Activated naive CD4-positive, alpha-beta T cell treated with anti-CD3 and anti-CD28 coated beads for 36 hours (primary cell): ENCODE measurements at regions not wholly inside any gene's neighbourhood (a gene's known extent, or its start where the extent isn't known, plus 50 kb on each side); places are given as distances from the start of the nearest gene placed in this dataset.
"Not testable (repeated sequence)": the region's sequence is repeated elsewhere in the genome, so short reads cannot be mapped to it uniquely, and the experiment has no call there.

Experiments used
- CTCF ChIA-PET: fragments of 350-600 bp; sonication (Branson Sonifier 250); formaldehyde crosslinking; loops from one replicate; lab custom pipeline; 2021; ENCODE audit warnings: antibody characterized with exemption; lab: Charles Lee
- DNase-seq: peaks from one replicate; pipeline ENCODE4 v3.0.0-alpha.2; 2020
- H3K27ac Mint-ChIP-seq: one replicate; pipeline ENCODE4 v1.8.0; 2021; ENCODE audit warnings: mild to moderate bottlenecking, mixed read lengths
- H3K27me3 Mint-ChIP-seq: one replicate; pipeline ENCODE4 v1.8.0; 2021; ENCODE audit warnings: low read depth, mixed read lengths
- H3K36me3 Mint-ChIP-seq: one replicate; pipeline ENCODE4 v1.8.0; 2021; ENCODE audit warnings: low read depth, mixed read lengths
- H3K4me1 Mint-ChIP-seq: one replicate; pipeline ENCODE4 v1.8.0; 2021; ENCODE audit warnings: low read depth, mixed read lengths
- H3K4me3 Mint-ChIP-seq: one replicate; pipeline ENCODE4 v1.8.0; 2021; ENCODE audit warnings: mild to moderate bottlenecking, moderate library complexity, mixed read lengths
- H3K9me3 Mint-ChIP-seq: one replicate; pipeline ENCODE4 v1.8.0; 2021; ENCODE audit warnings: mixed read lengths
- intact Hi-C: fragments of 100-400 bp; cut with micrococcal nuclease; formaldehyde crosslinking; loops from one replicate; pipeline ENCODE4 v1.15.1; 2023

DNA sequence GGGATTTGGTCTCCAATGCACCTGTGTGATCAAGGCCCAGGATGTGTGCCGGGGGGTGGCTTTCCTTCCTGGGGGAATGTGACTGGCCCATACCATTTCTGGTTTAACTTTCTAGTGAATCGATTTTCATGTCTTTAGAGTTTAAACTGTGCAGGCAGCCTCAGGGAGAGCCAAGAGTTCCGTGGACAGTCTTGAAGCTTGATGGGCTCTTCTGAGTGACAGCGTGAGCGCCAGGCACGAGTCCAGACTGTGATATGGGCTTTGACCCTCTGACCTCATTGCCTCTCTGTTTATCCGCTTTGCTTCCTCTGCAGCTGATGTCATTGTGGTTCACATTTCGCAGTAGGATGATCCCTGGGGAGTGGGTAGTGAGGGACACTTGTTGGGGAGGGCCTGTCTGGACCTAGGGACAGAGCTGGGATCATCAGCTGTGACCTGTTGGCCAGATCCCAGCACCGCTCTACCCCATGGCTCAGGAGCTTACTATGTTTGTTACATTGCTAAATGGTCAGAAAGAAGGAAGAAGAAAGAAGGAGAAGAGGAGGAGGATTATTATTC, 80.6 kb upstream of the CLDN5 start:
- Mint-ChIP-seq H3K4me3 (no peak overlapping the region), H3K27ac (peak overlapping the region; percentile 68), H3K27me3 (no peaks in the 10 kb centered on the region), H3K4me1 (peaks cover 60% of the 10 kb centered on the region), H3K9me3 (no peaks in the 10 kb centered on the region), H3K36me3 (no peaks in the 10 kb centered on the region)
- CTCF ChIA-PET, result no interaction called here
- no peak for DNase-seq
- intact Hi-C loops, result loop anchor here (5.0 kb wide), 3 partner anchors 127 to 288 kb away; partner anchors contain the start of genes C22orf39, CDC45 and UFD1

DNA sequence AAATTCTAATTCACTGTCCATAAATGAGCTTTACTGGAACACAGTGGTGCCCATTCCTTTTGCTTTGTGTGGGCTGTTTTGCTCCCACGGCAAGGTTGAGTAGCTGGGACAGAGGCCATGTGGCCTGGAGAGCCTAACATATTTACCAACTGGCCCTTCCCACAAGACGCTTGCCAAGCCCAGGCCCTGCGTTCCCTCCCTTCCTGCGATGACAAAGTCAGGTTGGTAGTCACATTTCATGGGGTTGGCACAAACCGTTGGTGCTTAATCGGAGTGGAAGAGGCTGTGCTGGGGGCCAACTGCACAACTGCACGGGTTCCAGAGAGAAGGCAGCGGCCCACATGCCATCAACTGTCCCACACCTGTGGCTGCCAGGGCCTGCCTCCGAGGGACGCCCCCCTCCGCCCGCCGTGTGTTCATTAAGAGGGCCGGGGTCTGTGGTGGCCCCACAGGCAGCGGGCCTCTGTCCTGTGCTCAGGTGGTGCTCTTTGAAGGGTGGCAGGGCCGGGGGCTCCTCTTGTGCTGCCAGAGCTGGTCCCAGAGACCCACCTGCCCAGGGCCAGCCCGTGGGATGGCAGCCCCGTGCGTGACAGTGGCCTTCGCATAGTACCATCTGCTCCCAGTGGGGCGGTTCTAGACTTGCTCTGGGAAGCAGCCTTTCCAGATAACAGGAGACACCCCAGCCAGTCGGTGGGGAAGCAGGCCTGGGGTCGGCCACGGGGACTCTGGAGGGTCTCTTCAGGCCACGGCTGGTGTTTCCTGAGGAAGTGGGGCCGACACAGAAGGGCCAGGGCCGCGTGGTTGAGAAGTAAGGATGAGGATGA, 81.5 kb upstream of the CLDN5 start:
- CTCF ChIA-PET, result no interaction called here
- intact Hi-C loops, result loop anchor here (2.0 to 5.0 kb wide), 4 partner anchors 19 to 287 kb away; partner anchors contain the start of genes C22orf39, CDC45 and UFD1
- no peak for DNase-seq
- no peaks in the 10 kb centered on the region for H3K36me3 Mint-ChIP-seq
- peaks cover 63% of the 10 kb centered on the region for H3K4me1 Mint-ChIP-seq
- H3K27me3 Mint-ChIP-seq, result no peaks in the 10 kb centered on the region
- H3K9me3 Mint-ChIP-seq, result no peaks in the 10 kb centered on the region
- no peak overlapping the region for H3K4me3 Mint-ChIP-seq
- peak overlapping the region; percentile 76 for H3K27ac Mint-ChIP-seq

DNA sequence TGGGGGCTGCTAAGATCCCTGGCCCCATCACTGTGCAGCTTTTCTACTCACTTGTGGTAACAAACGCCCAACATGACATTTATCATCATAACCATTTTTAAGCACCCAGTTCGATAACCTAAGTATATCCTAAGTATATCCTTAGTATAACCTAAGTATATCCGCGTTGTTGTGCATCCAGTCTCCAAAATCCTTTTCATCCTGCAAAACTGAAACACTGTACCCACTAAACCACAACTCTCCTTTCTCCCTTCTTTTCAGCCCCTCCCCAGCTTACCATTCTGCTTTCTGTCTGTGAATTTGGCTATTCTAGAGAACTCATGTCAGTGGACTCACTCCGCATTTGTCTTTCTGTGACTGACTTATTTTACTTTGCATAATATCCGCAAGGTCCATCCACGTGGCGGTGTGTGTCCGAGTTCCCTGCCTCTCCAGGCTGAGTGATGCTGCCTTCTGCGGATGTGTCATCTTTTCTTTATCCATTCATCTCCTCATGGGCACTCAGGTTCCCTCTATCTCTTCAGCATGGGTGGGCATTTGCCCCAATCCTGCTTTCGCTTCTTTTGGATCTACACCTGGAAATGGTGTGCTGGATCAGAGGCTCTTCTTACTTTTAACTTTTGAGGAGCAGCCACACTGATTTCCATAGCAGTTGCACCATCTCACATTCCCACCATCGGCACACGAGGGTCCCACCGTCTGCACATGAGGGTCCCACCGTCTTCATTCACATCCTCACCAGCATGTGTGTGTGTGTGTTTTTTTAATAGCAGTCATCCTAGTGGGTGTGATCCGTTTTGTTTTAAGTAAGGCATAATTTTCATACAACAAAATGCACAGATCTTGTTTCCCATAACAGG, 82.4 kb upstream of the CLDN5 start:
- no peaks in the 10 kb centered on the region for H3K9me3 Mint-ChIP-seq
- CTCF ChIA-PET, result no interaction called here
- no peaks in the 10 kb centered on the region for H3K27me3 Mint-ChIP-seq
- intact Hi-C loops, result loop anchor here (1.0 to 5.0 kb wide), 6 partner anchors 9 to 286 kb away; partner anchors contain the start of genes C22orf39, CDC45 and UFD1
- peak overlapping the region; percentile 57 for H3K4me3 Mint-ChIP-seq
- H3K27ac Mint-ChIP-seq, result peak overlapping the region; percentile 76
- H3K36me3 Mint-ChIP-seq, result no peaks in the 10 kb centered on the region
- no peak for DNase-seq
- H3K4me1 Mint-ChIP-seq, result peaks cover 67% of the 10 kb centered on the region

DNA sequence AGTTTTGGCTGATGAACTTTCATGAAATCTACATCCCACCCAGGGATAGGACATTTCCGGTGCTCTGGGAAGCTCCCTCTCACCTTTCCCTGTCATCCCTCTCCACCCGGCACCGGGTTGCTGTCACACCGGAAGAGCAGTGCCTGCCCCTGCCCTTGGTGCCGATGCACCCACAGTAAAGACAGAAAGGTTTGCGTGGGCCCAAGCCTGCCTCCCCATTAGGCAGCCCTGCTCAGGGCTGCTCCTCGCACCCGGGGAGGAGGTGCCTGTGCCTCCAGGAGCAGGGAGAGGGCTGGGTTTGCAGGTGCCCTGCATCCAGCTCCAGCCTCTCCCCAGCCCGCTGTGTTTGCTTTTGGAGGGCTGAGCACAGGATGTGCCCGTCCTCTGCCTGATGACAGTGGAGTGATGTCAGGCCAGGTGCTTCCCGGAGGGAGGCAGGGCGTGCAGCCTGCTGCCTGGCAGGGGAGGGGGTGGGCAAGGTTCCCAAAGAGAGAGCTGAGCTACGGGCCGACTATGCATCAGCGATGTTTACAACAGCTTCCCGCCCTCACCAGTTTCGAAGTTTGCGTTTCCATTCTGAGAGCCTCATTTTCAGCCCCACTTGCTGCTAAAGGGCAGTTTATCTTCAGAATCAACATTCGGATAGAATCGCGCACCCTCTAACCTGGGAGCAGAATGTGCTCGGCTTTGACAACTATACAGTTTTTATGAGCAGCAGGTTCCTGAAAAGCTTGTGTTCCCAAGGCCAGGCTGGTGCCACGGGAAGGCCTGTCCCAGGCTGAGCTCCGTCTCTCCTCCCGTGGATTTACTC, 83.2 kb upstream of the CLDN5 start:
- intact Hi-C loops, result loop anchor here (1.0 to 5.0 kb wide), 6 partner anchors 10 to 285 kb away; partner anchors contain the start of genes C22orf39, CDC45 and UFD1
- CTCF ChIA-PET, result no interaction called here
- H3K9me3 Mint-ChIP-seq, result no peaks in the 10 kb centered on the region

GRCh38 chr22:19608003-19608690, 83.9 kb upstream of the CLDN5 start:
- no peaks in the 10 kb centered on the region for H3K36me3 Mint-ChIP-seq

More for the DNA sequence above, 83.2 kb upstream of the CLDN5 start:
- Mint-ChIP-seq H3K27me3 (no peaks in the 10 kb centered on the region), H3K4me1 (peaks cover 62% of the 10 kb centered on the region), H3K4me3 (peak overlapping the region; percentile 57), H3K36me3 (no peaks in the 10 kb centered on the region), H3K27ac (peak overlapping the region; percentile 76)
- peak; percentile 94 for DNase-seq

GRCh38 chr22:19609753-19610152, 85.5 kb upstream of the CLDN5 start:
- H3K4me1 Mint-ChIP-seq, result peaks cover 45% of the 10 kb centered on the region
- CTCF ChIA-PET, result interaction anchor here (1.1 kb wide), 1 partner anchor 103 kb away, joined by 3 read pairs; no protein-coding TSS in a partner anchor
- H3K4me3 Mint-ChIP-seq, H3K9me3 Mint-ChIP-seq, H3K27me3 Mint-ChIP-seq, H3K36me3 Mint-ChIP-seq, H3K27ac Mint-ChIP-seq, DNase-seq: not testable (repeated sequence)
- intact Hi-C loops, result loop anchor here (5.0 kb wide), 3 partner anchors 132 to 283 kb away; partner anchors contain the start of genes C22orf39, CDC45 and UFD1

More at GRCh38 chr22:19608003-19608690, 83.9 kb upstream of the CLDN5 start:
- DNase-seq, result no peak
- CTCF ChIA-PET, result no interaction called here
- Mint-ChIP-seq H3K9me3 (no peaks in the 10 kb centered on the region), H3K4me1 (peaks cover 54% of the 10 kb centered on the region), H3K27me3 (no peaks in the 10 kb centered on the region), H3K4me3 (peak overlapping the region; percentile 2), H3K27ac (peak overlapping the region; percentile 76)
- intact Hi-C loops, result loop anchor here (5.0 kb wide), 3 partner anchors 131 to 284 kb away; partner anchors contain the start of genes C22orf39, CDC45 and UFD1

DNA sequence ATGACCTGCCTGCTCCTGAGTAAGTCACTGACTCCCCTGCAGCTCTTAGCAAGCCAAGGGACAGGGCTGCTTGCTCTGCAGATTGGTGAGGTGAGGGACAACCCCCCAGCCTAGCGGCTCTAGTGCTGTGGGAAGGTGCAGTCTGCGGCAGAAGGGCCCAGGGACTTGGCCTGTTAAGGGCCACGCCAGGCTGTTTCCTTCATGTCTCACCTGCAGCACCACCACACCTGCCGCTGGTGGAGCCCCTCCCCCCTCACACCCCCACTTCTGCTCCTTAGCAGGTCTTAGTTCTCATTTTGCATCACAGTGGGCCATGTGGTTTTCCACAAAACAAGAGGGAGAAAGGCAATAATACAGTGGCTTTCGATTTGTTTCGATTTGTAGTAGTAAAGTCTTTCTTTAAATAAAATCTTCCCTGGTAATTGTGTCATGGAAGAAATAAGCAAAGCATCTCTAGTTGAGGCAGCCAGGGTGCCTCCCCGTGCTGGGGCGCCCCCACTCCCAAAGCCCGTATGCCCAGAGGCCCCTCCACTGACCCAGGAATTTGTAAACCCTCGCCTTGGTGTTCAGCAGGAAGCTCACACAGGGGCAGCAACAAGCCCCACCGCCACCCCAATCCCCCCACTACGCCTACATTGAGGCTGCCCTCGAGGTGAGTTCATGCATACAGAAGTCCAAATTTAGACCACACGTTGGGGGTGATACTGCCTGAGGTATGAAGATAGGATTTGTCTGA, 86.5 kb upstream of the CLDN5 start:
- intact Hi-C loops, result no loop called here
- Mint-ChIP-seq H3K27me3 (no peaks in the 10 kb centered on the region), H3K27ac (peak overlapping the region; percentile 54), H3K4me3 (no peak overlapping the region), H3K9me3 (no peaks in the 10 kb centered on the region), H3K36me3 (no peaks in the 10 kb centered on the region), H3K4me1 (peaks cover 43% of the 10 kb centered on the region)
- CTCF ChIA-PET, result interaction anchor here (1.1 kb wide), 1 partner anchor 104 kb away, joined by 3 read pairs; no protein-coding TSS in a partner anchor
- DNase-seq, result peak; percentile 71

DNA sequence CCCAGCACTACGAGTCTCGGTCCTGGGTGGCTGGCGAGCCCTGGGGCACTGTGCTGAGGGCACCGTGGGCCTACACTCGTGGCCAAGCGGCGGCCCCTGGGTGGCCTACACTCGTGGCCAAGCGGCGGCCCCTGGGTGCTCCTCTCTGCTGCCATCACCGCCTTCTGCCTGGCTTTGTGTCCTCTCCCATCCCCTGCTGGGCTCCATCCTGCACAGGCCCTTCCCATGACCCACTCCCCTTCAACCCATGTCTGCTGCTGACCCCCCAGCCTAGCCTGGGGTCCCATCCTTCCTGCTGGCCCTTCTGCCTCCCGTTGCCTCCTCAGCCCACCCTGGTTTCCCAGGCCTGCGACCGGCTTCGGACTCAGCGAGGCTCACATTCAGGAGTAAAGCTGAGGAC, 87.4 kb upstream of the CLDN5 start:
- Mint-ChIP-seq H3K27ac (no peak overlapping the region), H3K9me3 (no peaks in the 10 kb centered on the region), H3K36me3 (no peaks in the 10 kb centered on the region), H3K4me3 (no peak overlapping the region), H3K4me1 (peaks cover 39% of the 10 kb centered on the region), H3K27me3 (no peaks in the 10 kb centered on the region)
- intact Hi-C loops, result no loop called here
- CTCF ChIA-PET, result no interaction called here
- no peak for DNase-seq

DNA sequence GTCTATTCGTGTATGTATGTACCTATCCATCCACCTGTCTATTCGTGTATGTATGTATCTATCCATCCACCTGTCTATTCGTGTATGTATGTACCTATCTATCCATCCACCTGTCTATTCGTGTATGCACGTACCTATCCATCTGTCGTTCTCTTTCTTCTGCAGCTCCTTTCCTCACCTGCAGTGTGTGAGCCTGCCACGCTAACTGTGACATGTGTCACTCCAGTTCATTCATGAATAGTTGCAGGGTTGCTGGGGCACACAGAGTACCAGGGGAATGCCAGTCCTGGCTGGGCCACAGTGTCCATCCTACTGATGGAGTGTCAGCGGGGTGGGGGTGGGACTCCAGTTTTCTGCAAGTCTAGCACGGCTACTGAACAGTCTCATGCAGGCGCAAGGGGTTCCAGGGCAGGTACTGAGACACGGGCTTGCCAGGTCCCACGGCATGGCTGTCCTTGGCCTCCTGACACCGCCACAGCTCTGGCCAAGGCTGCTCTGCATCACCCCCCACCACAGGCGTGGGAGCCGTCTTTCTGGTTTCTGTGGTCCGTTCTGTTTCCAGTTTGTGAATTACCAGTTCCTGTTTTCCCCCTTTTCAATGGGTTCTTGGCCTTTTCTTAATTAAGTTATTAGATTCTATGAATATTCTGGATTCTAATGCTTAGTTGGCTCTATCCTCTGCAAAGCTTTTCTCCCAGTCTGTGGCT, 88.8 kb upstream of the CLDN5 start:
- intact Hi-C loops, result no loop called here
- CTCF ChIA-PET, result interaction anchor here (0.6 kb wide), 1 partner anchor 401 kb away, joined by 3 read pairs; no protein-coding TSS in a partner anchor
- Mint-ChIP-seq H3K27me3 (no peaks in the 10 kb centered on the region), H3K9me3 (no peaks in the 10 kb centered on the region), H3K4me3 (no peak overlapping the region), H3K36me3 (no peaks in the 10 kb centered on the region), H3K27ac (no peak overlapping the region), H3K4me1 (peaks cover 28% of the 10 kb centered on the region)
- DNase-seq, result no peak

- intact Hi-C loops, result no loop called here
Observed at GRCh38 chr22:19614536-19614863, 90.3 kb upstream of the CLDN5 start.

More at GRCh38 chr22:19614536-19614863, 90.3 kb upstream of the CLDN5 start:
- Mint-ChIP-seq H3K27me3 (no peaks in the 10 kb centered on the region), H3K4me3 (no peak overlapping the region), H3K27ac (no peak overlapping the region), H3K36me3 (no peaks in the 10 kb centered on the region), H3K4me1 (peaks cover 24% of the 10 kb centered on the region), H3K9me3 (no peaks in the 10 kb centered on the region)
- DNase-seq, result no peak
- CTCF ChIA-PET, result no interaction called here
